ENCODE measurements at regions not wholly inside any gene's neighbourhood (a gene's known extent, or its start where the extent isn't known, plus 50 kb on each side); places are given as distances from the start of the nearest gene placed in this dataset.

DNA sequence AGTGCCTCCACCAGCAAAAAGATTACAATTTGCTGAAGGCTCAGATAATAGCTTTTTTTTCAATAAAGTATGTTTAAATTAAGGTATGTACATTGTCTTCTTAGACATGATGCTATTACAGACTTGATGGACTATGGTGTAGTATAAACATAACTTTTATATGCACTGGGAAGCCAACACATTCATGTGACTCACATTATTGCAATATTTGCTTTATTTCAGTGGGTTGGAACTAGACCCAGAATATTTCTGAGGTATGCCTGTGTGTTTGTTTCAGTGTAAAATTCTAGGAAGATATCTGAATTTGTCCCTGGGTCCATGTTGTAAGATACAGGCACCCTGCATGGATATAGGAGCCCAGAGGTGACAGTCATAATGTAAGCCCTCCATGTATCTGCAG is 120.0 kb upstream of the BDNF start:
- H3K9me3 Mint-ChIP-seq = peaks cover 0 to 21% (median 1%) of the 10 kb centered on the region in 11 donors
- Histone ChIP-seq H3K4me3 (ENCODE audit: low read length) (no peak overlapping the region), H3K36me3 (ENCODE audit: control insufficient read depth in 2 of 3, insufficient read depth in 3 of 3, low read length in 3 of 3) (no peaks in the 10 kb centered on the region), H3K27me3 (ENCODE audit: control insufficient read depth in 2 of 2, insufficient read depth in 2 of 2, low read length in 2 of 2) (no peaks in the 10 kb centered on the region), H3K4me1 (ENCODE audit: control insufficient read depth in 2 of 2, insufficient read depth in 2 of 2, low read length in 2 of 2) (no peaks in the 10 kb centered on the region), H3K27ac (ENCODE audit: low read depth, low read length) (no peak overlapping the region), H3K9me3 (ENCODE audit: control insufficient read depth in 2 of 3, low read length in 3 of 3) (no peaks in the 10 kb centered on the region)
- H3K36me3 Mint-ChIP-seq = no peaks in the 10 kb centered on the region
- DNase-seq = no peak
- no peaks in the 10 kb centered on the region for H3K4me1 Mint-ChIP-seq
- no peak overlapping the region for H3K27ac Mint-ChIP-seq
- POLR2A ChIA-PET = no interaction called here
- H3K4me3 Mint-ChIP-seq = no peak overlapping the region
- ATAC-seq = no peak
- intact Hi-C loops (cut with micrococcal nuclease) = no loop called here
- CTCF ChIA-PET = no interaction called here
- peaks cover 0 to 10% (median 4%) of the 10 kb centered on the region in 5 donors for H3K27me3 Mint-ChIP-seq

DNA sequence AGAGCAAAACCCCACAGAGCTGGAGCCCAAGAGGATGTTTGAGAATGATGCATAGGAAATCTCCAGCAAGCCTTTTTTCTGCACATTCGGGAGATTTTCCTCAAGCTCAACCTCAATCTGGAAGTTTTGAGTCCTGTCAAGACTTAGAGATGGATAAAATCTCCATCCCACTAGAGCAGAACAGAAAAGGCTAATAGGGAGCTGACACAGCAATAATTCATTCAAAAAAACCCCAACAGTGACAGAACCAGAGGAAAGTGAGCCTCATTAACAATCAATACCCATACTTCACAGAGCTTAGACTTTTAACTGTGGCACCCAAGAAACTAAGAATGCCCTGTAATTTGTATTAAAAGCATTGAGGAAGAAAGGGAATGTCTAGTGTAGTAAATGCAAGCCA is 115.9 kb upstream of the BDNF start:
- peaks cover 0 to 20% (median 3%) of the 10 kb centered on the region in 11 donors for H3K9me3 Mint-ChIP-seq
- no peaks in the 10 kb centered on the region for H3K4me1 ChIP-seq (ENCODE audit: control insufficient read depth in 2 of 2, insufficient read depth in 2 of 2, low read length in 2 of 2)
- ATAC-seq (no peak), DNase-seq (no peak)
- intact Hi-C loops (cut with micrococcal nuclease) = no loop called here
- H3K4me3 ChIP-seq (ENCODE audit: low read length) = no peak overlapping the region
- CTCF ChIA-PET = no interaction called here
- H3K4me1 Mint-ChIP-seq = no peaks in the 10 kb centered on the region
- no peaks in the 10 kb centered on the region for H3K9me3 ChIP-seq (ENCODE audit: control insufficient read depth in 2 of 3, low read length in 3 of 3)
- no peaks in the 10 kb centered on the region for H3K36me3 ChIP-seq (ENCODE audit: control insufficient read depth in 2 of 3, insufficient read depth in 3 of 3, low read length in 3 of 3)
- H3K27me3 Mint-ChIP-seq = peaks cover 0 to 14% (median 4%) of the 10 kb centered on the region in 5 donors
- no peak overlapping the region for H3K27ac ChIP-seq (ENCODE audit: low read depth, low read length)
- H3K27ac Mint-ChIP-seq = no peak overlapping the region
- POLR2A ChIA-PET = no interaction called here
- no peak overlapping the region for H3K4me3 Mint-ChIP-seq
- no peaks in the 10 kb centered on the region for H3K27me3 ChIP-seq (ENCODE audit: control insufficient read depth in 2 of 2, insufficient read depth in 2 of 2, low read length in 2 of 2)
- no peaks in the 10 kb centered on the region for H3K36me3 Mint-ChIP-seq

DNA sequence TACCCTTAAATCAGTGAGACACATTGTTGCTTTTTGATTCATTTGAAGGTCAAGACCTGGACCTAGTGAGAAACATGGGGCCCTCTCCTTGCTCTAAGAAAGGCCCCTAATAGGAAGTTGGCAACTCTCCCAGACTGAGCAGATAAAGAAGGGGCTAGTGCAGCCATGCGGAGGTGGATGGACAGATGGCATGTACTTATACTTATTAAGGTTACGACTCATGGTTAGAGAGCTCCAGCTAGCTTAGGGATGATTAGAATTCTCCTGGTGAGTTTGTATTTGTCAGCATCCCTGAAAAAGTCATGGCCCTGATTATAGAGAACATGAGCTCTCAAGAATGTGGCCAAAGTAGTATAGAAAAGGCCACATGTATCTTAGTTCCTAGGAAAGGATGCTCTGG is 112.1 kb upstream of the BDNF start:
- CTCF ChIA-PET = no interaction called here
- ATAC-seq (no peak), DNase-seq (no peak)
- Mint-ChIP-seq H3K27ac (no peak overlapping the region), H3K27me3 (peaks cover 0 to 9% (median 0%) of the 10 kb centered on the region in 5 donors), H3K9me3 (peaks cover 0 to 16% (median 1%) of the 10 kb centered on the region in 11 donors), H3K4me3 (no peak overlapping the region), H3K4me1 (no peaks in the 10 kb centered on the region), H3K36me3 (no peaks in the 10 kb centered on the region)
- no peaks in the 10 kb centered on the region for H3K27me3 ChIP-seq (ENCODE audit: control insufficient read depth in 2 of 2, insufficient read depth in 2 of 2, low read length in 2 of 2)
- POLR2A ChIA-PET = no interaction called here
- no peak overlapping the region for H3K27ac ChIP-seq (ENCODE audit: low read depth, low read length)
- no peak overlapping the region for H3K4me3 ChIP-seq (ENCODE audit: low read length)
- intact Hi-C loops (cut with micrococcal nuclease) = no loop called here
- H3K36me3 ChIP-seq (ENCODE audit: control insufficient read depth in 2 of 3, insufficient read depth in 3 of 3, low read length in 3 of 3) = no peaks in the 10 kb centered on the region
- H3K4me1 ChIP-seq (ENCODE audit: control insufficient read depth in 2 of 2, insufficient read depth in 2 of 2, low read length in 2 of 2) = no peaks in the 10 kb centered on the region
- H3K9me3 ChIP-seq (ENCODE audit: control insufficient read depth in 2 of 3, low read length in 3 of 3) = no peaks in the 10 kb centered on the region

DNA sequence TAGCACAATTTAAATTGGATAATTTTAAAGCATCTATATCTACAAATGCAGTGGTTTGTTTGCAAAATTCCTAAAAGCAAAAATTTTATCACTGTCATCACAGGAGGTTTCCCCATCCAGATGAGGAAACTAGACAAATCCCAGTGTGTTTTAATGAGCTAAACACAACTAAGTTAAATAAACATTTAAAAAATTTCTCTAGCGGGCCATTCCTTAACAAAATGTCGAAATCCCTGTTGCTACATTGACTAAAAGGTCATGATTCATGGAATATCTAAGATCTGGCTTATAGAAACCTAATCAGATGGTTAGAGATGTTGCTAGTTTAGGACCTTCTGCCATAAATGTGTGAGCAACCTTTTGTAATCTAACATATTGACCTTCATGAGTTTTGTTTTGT is 107.3 kb upstream of the BDNF start:
- no peak for ATAC-seq

DNA sequence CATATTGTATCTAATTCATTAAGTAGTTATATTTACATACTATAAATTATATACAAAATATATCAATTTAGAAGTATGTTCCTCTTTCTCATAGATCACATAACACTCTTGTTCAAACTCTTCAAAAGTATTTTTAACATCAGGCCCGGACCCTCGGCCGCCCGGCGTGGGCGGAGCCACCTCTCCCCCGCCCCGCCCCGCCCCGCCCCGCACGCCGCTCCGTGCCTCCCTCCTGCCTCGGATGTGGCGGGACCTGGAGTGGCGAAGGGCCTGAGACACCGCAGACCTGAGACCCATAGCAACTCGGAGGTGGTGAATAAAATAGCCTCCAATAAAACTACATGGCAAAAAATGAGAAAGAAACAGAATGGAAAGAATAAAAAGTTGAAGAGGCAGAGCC is 105.9 kb upstream of the BDNF start:
- no peak overlapping the region for H3K27ac Mint-ChIP-seq
- ATAC-seq = no peak
- H3K36me3 Mint-ChIP-seq = peaks cover 0 to 5% (median 0%) of the 10 kb centered on the region in 5 donors
- H3K27me3 ChIP-seq (ENCODE audit: control insufficient read depth in 2 of 2, insufficient read depth in 2 of 2, low read length in 2 of 2) = no peaks in the 10 kb centered on the region
- no peaks in the 10 kb centered on the region for H3K4me1 ChIP-seq (ENCODE audit: control insufficient read depth in 2 of 2, insufficient read depth in 2 of 2, low read length in 2 of 2)
- H3K27ac ChIP-seq (ENCODE audit: low read depth, low read length) = no peak overlapping the region
- H3K4me3 ChIP-seq (ENCODE audit: low read length) = no peak overlapping the region
- H3K4me3 Mint-ChIP-seq = no peak overlapping the region
- intact Hi-C loops (cut with micrococcal nuclease) = no loop called here
- H3K9me3 ChIP-seq (ENCODE audit: control insufficient read depth in 2 of 3, low read length in 3 of 3) = no peaks in the 10 kb centered on the region
- ChIA-PET POLR2A (no interaction called here), CTCF (interaction anchor here (1.0 kb wide), 1 partner anchor 9 kb away, joined by 3 read pairs; no protein-coding TSS in a partner anchor)
- H3K4me1 Mint-ChIP-seq = no peaks in the 10 kb centered on the region
- no peaks in the 10 kb centered on the region for H3K36me3 ChIP-seq (ENCODE audit: control insufficient read depth in 2 of 3, insufficient read depth in 3 of 3, low read length in 3 of 3)
- no peak for DNase-seq
- H3K9me3 Mint-ChIP-seq = peaks cover 0 to 12% (median under 1%) of the 10 kb centered on the region in 11 donors
- H3K27me3 Mint-ChIP-seq = peaks cover 0 to 13% (median 0%) of the 10 kb centered on the region in 5 donors

More for the DNA sequence above, 107.3 kb upstream of the BDNF start:
- Histone ChIP-seq H3K27ac (ENCODE audit: low read depth, low read length) (no peak overlapping the region), H3K9me3 (ENCODE audit: control insufficient read depth in 2 of 3, low read length in 3 of 3) (no peaks in the 10 kb centered on the region), H3K4me1 (ENCODE audit: control insufficient read depth in 2 of 2, insufficient read depth in 2 of 2, low read length in 2 of 2) (no peaks in the 10 kb centered on the region), H3K27me3 (ENCODE audit: control insufficient read depth in 2 of 2, insufficient read depth in 2 of 2, low read length in 2 of 2) (no peaks in the 10 kb centered on the region), H3K4me3 (ENCODE audit: low read length) (no peak overlapping the region), H3K36me3 (ENCODE audit: control insufficient read depth in 2 of 3, insufficient read depth in 3 of 3, low read length in 3 of 3) (no peaks in the 10 kb centered on the region)
- Mint-ChIP-seq H3K4me3 (no peak overlapping the region), H3K36me3 (peaks cover 0 to 5% (median 0%) of the 10 kb centered on the region in 5 donors), H3K27ac (no peak overlapping the region), H3K4me1 (no peaks in the 10 kb centered on the region), H3K27me3 (peaks cover 0 to 12% (median 0%) of the 10 kb centered on the region in 5 donors), H3K9me3 (peaks cover 0 to 17% (median 1%) of the 10 kb centered on the region in 11 donors)
- ChIA-PET POLR2A (no interaction called here), CTCF (no interaction called here)
- intact Hi-C loops (cut with micrococcal nuclease) = no loop called here
- DNase-seq = no peak

DNA sequence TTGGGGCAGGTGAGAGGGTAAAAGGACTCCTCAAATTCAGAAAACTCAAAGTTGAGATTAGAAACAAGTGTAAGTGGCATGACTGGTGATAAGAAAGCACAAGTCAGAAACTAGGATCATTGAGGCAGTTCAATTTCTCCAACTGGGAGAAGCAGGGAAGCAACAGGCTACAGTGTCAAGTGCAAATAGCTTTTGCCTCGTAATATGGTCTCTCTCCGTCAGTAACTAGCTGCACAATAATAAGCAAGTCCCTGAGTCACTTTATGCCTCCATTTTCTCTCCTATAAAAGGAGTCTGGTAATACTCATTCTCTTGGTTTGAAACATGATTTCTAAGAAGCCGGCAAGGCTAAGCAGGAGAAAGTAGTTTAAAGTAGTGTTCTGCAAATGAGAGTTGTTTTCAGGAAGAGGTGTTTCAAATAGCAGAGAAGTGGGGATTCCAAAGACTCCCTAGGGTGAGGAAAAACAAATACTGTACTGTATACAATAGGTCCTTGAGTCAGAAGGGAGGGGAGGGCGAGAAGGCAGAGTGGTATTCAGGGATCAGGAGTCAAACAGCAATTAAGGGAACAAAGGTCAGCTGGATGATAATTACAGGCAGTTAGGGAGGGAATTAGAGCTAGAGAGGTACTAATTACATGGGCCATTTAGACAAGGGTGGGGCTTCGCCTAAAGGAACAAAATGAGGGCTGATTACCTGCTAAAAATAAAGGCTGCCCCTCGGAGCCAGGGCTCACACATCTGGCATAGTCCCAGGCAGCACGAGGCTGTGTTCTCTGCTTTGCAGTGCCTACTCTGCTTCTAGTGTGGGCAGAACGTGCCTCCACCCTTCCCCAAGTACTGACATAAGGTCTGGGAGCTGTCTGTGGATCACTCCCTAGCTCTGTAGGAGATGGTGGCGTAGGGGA is 96.0 kb upstream of the BDNF start:
- CTCF ChIA-PET = no interaction called here

DNA sequence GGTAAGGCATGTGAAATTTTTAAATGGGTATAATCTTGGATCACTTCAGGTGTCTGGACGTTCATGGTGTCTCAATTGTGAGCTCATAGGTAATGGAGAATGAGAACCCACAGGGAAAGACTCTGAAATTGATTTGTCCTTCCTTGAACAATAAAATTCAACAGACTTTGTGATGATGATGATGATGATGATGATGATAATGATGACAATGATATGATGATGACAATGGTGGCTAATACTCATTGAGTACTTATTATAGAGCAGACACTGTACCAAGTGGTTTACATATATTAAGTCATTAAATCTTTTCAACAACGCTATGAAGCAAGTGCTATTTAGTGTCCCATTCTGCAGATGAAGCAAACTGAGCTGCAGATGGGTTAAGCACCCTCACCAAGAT is 86.6 kb upstream of the BDNF start:
- Mint-ChIP-seq H3K9me3 (peaks cover 0 to 5% (median 0%) of the 10 kb centered on the region in 11 donors), H3K27ac (no peak overlapping the region), H3K27me3 (peaks cover 0 to 6% (median 0%) of the 10 kb centered on the region in 5 donors), H3K4me1 (no peaks in the 10 kb centered on the region), H3K36me3 (no peaks in the 10 kb centered on the region), H3K4me3 (no peak overlapping the region)
- intact Hi-C loops (cut with micrococcal nuclease) = no loop called here
- no peak overlapping the region for H3K27ac ChIP-seq (ENCODE audit: low read depth, low read length)
- ChIA-PET CTCF (no interaction called here), POLR2A (no interaction called here)
- H3K27me3 ChIP-seq (ENCODE audit: control insufficient read depth in 2 of 2, insufficient read depth in 2 of 2, low read length in 2 of 2) = no peaks in the 10 kb centered on the region
- H3K36me3 ChIP-seq (ENCODE audit: control insufficient read depth in 2 of 3, insufficient read depth in 3 of 3, low read length in 3 of 3) = no peaks in the 10 kb centered on the region
- no peaks in the 10 kb centered on the region for H3K4me1 ChIP-seq (ENCODE audit: control insufficient read depth in 2 of 2, insufficient read depth in 2 of 2, low read length in 2 of 2)
- H3K4me3 ChIP-seq (ENCODE audit: low read length) = no peak overlapping the region
- DNase-seq (no peak), ATAC-seq (no peak)
- no peaks in the 10 kb centered on the region for H3K9me3 ChIP-seq (ENCODE audit: control insufficient read depth in 2 of 3, low read length in 3 of 3)

More for the DNA sequence above, 96.0 kb upstream of the BDNF start:
- H3K4me1 Mint-ChIP-seq = no peaks in the 10 kb centered on the region
- H3K9me3 Mint-ChIP-seq = peaks cover 0 to 18% (median 7%) of the 10 kb centered on the region in 11 donors
- H3K36me3 Mint-ChIP-seq = peaks cover 0 to 4% (median 0%) of the 10 kb centered on the region in 5 donors
- no peaks in the 10 kb centered on the region for H3K36me3 ChIP-seq (ENCODE audit: control insufficient read depth in 2 of 3, insufficient read depth in 3 of 3, low read length in 3 of 3)
- H3K27me3 Mint-ChIP-seq = peaks cover 0 to 8% (median 0%) of the 10 kb centered on the region in 5 donors
- H3K4me3 Mint-ChIP-seq = no peak overlapping the region
- no peak for DNase-seq
- no peaks in the 10 kb centered on the region for H3K27me3 ChIP-seq (ENCODE audit: control insufficient read depth in 2 of 2, insufficient read depth in 2 of 2, low read length in 2 of 2)
- intact Hi-C loops (cut with micrococcal nuclease) = no loop called here
- no peaks in the 10 kb centered on the region for H3K9me3 ChIP-seq (ENCODE audit: control insufficient read depth in 2 of 3, low read length in 3 of 3)
- no peaks in the 10 kb centered on the region for H3K4me1 ChIP-seq (ENCODE audit: control insufficient read depth in 2 of 2, insufficient read depth in 2 of 2, low read length in 2 of 2)
- H3K4me3 ChIP-seq (ENCODE audit: low read length) = no peak overlapping the region
- no peak overlapping the region for H3K27ac Mint-ChIP-seq
- POLR2A ChIA-PET = no interaction called here
- no peak overlapping the region for H3K27ac ChIP-seq (ENCODE audit: low read depth, low read length)
- no peak for ATAC-seq

All from naive thymus-derived CD4-positive, alpha-beta T cell (primary cell).